Stimulated activated naive CD8-positive, alpha-beta T cell treated with anti-CD3 and anti-CD28 coated beads, Interleukin-15, Interleukin-2, amounts not matched to agents 100 ng/mL and 50 ng/mL, for 24 hours (primary cell): ENCODE measurements at regions not wholly inside any gene's neighbourhood (a gene's known extent, or its start where the extent isn't known, plus 50 kb on each side); places are given as distances from the start of the nearest gene placed in this dataset.
"Not testable (repeated sequence)": the region's sequence is repeated elsewhere in the genome, so short reads cannot be mapped to it uniquely, and the experiment has no call there.

ENCODE experiments used
- H3K27ac Mint-ChIP-seq: one replicate; pipeline ENCODE4 v1.8.0; 2021; ENCODE audit warnings: mild to moderate bottlenecking, mixed read lengths
- H3K27me3 Mint-ChIP-seq: one replicate; pipeline ENCODE4 v1.8.0; 2021; ENCODE audit warnings: mixed read lengths
- H3K36me3 Mint-ChIP-seq: one replicate; pipeline ENCODE4 v1.8.0; 2021; ENCODE audit warnings: low read depth, mixed read lengths
- H3K4me1 Mint-ChIP-seq: one replicate; pipeline ENCODE4 v1.8.0; 2021; ENCODE audit warnings: low read depth, mixed read lengths
- H3K4me3 Mint-ChIP-seq: one replicate; pipeline ENCODE4 v1.8.0; 2021; ENCODE audit warnings: mild to moderate bottlenecking, mixed read lengths
- H3K9me3 Mint-ChIP-seq: one replicate; pipeline ENCODE4 v1.8.0; 2021; ENCODE audit warnings: mixed read lengths

GRCh38 chr22:49468487-49469198 is 359.0 kb downstream of the BRD1 start:
- peaks cover 5% of the 10 kb centered on the region for H3K27me3 Mint-ChIP-seq
- no peak overlapping the region for H3K4me3 Mint-ChIP-seq

GRCh38 chr22:49466878-49467595 is 360.6 kb downstream of the BRD1 start:
- H3K36me3 Mint-ChIP-seq, result no peaks in the 10 kb centered on the region
- no peak overlapping the region for H3K27ac Mint-ChIP-seq
- H3K4me3 Mint-ChIP-seq, result no peak overlapping the region
- H3K27me3 Mint-ChIP-seq, result peaks cover 2% of the 10 kb centered on the region
- no peaks in the 10 kb centered on the region for H3K4me1 Mint-ChIP-seq
- no peaks in the 10 kb centered on the region for H3K9me3 Mint-ChIP-seq

More at GRCh38 chr22:49468487-49469198, 359.0 kb downstream of the BRD1 start:
- no peak overlapping the region for H3K27ac Mint-ChIP-seq
- no peaks in the 10 kb centered on the region for H3K4me1 Mint-ChIP-seq
- no peaks in the 10 kb centered on the region for H3K36me3 Mint-ChIP-seq
- no peaks in the 10 kb centered on the region for H3K9me3 Mint-ChIP-seq

GRCh38 chr22:49464037-49464436 is 363.6 kb downstream of the BRD1 start:
- H3K4me1 Mint-ChIP-seq, result no peaks in the 10 kb centered on the region
- no peaks in the 10 kb centered on the region for H3K9me3 Mint-ChIP-seq
- no peaks in the 10 kb centered on the region for H3K27me3 Mint-ChIP-seq
- H3K4me3 Mint-ChIP-seq, result no peak overlapping the region
- no peak overlapping the region for H3K27ac Mint-ChIP-seq
- no peaks in the 10 kb centered on the region for H3K36me3 Mint-ChIP-seq

- no peaks in the 10 kb centered on the region for H3K9me3 Mint-ChIP-seq
- no peaks in the 10 kb centered on the region for H3K4me1 Mint-ChIP-seq
- H3K36me3 Mint-ChIP-seq, result no peaks in the 10 kb centered on the region
- H3K4me3 Mint-ChIP-seq, result no peak overlapping the region
- H3K27ac Mint-ChIP-seq, result no peak overlapping the region
- H3K27me3 Mint-ChIP-seq, result peaks cover 4% of the 10 kb centered on the region
Measured at GRCh38 chr22:49462795-49463194, 364.9 kb downstream of the BRD1 start.

- Mint-ChIP-seq H3K27me3 (peaks cover 4% of the 10 kb centered on the region), H3K4me3 (no peak overlapping the region), H3K9me3 (no peaks in the 10 kb centered on the region), H3K27ac (no peak overlapping the region), H3K4me1 (no peaks in the 10 kb centered on the region), H3K36me3 (no peaks in the 10 kb centered on the region)
Measured at GRCh38 chr22:49462291-49462690, 365.4 kb downstream of the BRD1 start.

GRCh38 chr22:49461674-49462073 is 366.0 kb downstream of the BRD1 start:
- Mint-ChIP-seq H3K27ac (no peak overlapping the region), H3K4me1 (no peaks in the 10 kb centered on the region), H3K4me3 (no peak overlapping the region), H3K36me3 (no peaks in the 10 kb centered on the region), H3K9me3 (no peaks in the 10 kb centered on the region), H3K27me3 (peaks cover 8% of the 10 kb centered on the region)

- Mint-ChIP-seq H3K36me3 (no peaks in the 10 kb centered on the region), H3K9me3 (no peaks in the 10 kb centered on the region), H3K27me3 (peaks cover 11% of the 10 kb centered on the region), H3K4me1 (no peaks in the 10 kb centered on the region), H3K27ac (no peak overlapping the region), H3K4me3 (no peak overlapping the region)
Measured at GRCh38 chr22:49460592-49461281, 366.9 kb downstream of the BRD1 start.

GRCh38 chr22:49460091-49460490 is 367.6 kb downstream of the BRD1 start:
- Mint-ChIP-seq H3K27ac (no peak overlapping the region), H3K36me3 (no peaks in the 10 kb centered on the region), H3K4me1 (no peaks in the 10 kb centered on the region), H3K4me3 (no peak overlapping the region), H3K9me3 (no peaks in the 10 kb centered on the region), H3K27me3 (peaks cover 11% of the 10 kb centered on the region)

- H3K36me3 Mint-ChIP-seq, result no peaks in the 10 kb centered on the region
- no peaks in the 10 kb centered on the region for H3K9me3 Mint-ChIP-seq
- no peak overlapping the region for H3K4me3 Mint-ChIP-seq
- H3K27ac Mint-ChIP-seq, result no peak overlapping the region
- H3K27me3 Mint-ChIP-seq, result peaks cover 11% of the 10 kb centered on the region
- H3K4me1 Mint-ChIP-seq, result no peaks in the 10 kb centered on the region
Measured at GRCh38 chr22:49458708-49459099, 369.0 kb downstream of the BRD1 start.

GRCh38 chr22:49457946-49458707 is 369.5 kb downstream of the BRD1 start:
- Mint-ChIP-seq H3K4me1 (no peaks in the 10 kb centered on the region), H3K4me3 (no peak overlapping the region), H3K9me3 (no peaks in the 10 kb centered on the region), H3K27me3 (peaks cover 11% of the 10 kb centered on the region), H3K36me3 (no peaks in the 10 kb centered on the region), H3K27ac (no peak overlapping the region)

GRCh38 chr22:49457146-49457545 is 370.5 kb downstream of the BRD1 start:
- Mint-ChIP-seq H3K4me3 (no peak overlapping the region), H3K36me3 (no peaks in the 10 kb centered on the region), H3K27ac (no peak overlapping the region), H3K9me3 (no peaks in the 10 kb centered on the region), H3K27me3 (peaks cover 11% of the 10 kb centered on the region), H3K4me1 (no peaks in the 10 kb centered on the region)

- Mint-ChIP-seq H3K4me3 (no peak overlapping the region), H3K4me1 (no peaks in the 10 kb centered on the region), H3K36me3 (no peaks in the 10 kb centered on the region), H3K27me3 (peaks cover 19% of the 10 kb centered on the region), H3K9me3 (no peaks in the 10 kb centered on the region), H3K27ac (no peak overlapping the region)
Measured at GRCh38 chr22:49455595-49455994, 372.1 kb downstream of the BRD1 start.

- H3K9me3 Mint-ChIP-seq, result no peaks in the 10 kb centered on the region
- H3K4me1 Mint-ChIP-seq, result no peaks in the 10 kb centered on the region
- no peak overlapping the region for H3K4me3 Mint-ChIP-seq
- H3K36me3 Mint-ChIP-seq, result no peaks in the 10 kb centered on the region
- H3K27me3 Mint-ChIP-seq, result peaks cover 27% of the 10 kb centered on the region
- no peak overlapping the region for H3K27ac Mint-ChIP-seq
Measured at GRCh38 chr22:49454726-49455125, 372.9 kb downstream of the BRD1 start.

GRCh38 chr22:49453771-49454170 is 373.9 kb downstream of the BRD1 start:
- Mint-ChIP-seq H3K27ac (no peak overlapping the region), H3K27me3 (peaks cover 35% of the 10 kb centered on the region), H3K36me3 (no peaks in the 10 kb centered on the region), H3K4me3 (no peak overlapping the region), H3K9me3 (no peaks in the 10 kb centered on the region), H3K4me1 (no peaks in the 10 kb centered on the region)

GRCh38 chr22:49453019-49453418 is 374.7 kb downstream of the BRD1 start:
- not testable (repeated sequence) for H3K36me3 Mint-ChIP-seq, H3K9me3 Mint-ChIP-seq, H3K27ac Mint-ChIP-seq, H3K4me3 Mint-ChIP-seq, H3K4me1 Mint-ChIP-seq
- H3K27me3 Mint-ChIP-seq, result peaks cover 34% of the 10 kb centered on the region
